Suprapubic skin (tissue), 4 donors: ENCODE measurements at regions not wholly inside any gene's neighbourhood (a gene's known extent, or its start where the extent isn't known, plus 50 kb on each side); places are given as distances from the start of the nearest gene placed in this dataset.

Source experiments
- CTCF ChIP-seq, 2 donors: fragments of 200-600 bp in 1 of 2; fragments of 450-650 bp in 1 of 2; sonication (generic) in 1 of 2; IDR thresholded peaks; one replicate each; pipeline ENCODE4 v1.5.1; 2016 to 2019; ENCODE audit warnings: antibody characterized with exemption in 2 of 2, mild to moderate bottlenecking in 1 of 2, moderate library complexity in 1 of 2
- POLR2A ChIP-seq, 2 donors: fragments of 450-650 bp; IDR thresholded peaks; one replicate each; pipeline ENCODE4 v1.6.1; 2017; ENCODE audit warnings: antibody characterized with exemption in 2 of 2, mild to moderate bottlenecking in 2 of 2, moderate library complexity in 2 of 2
- POLR2AphosphoS5 ChIP-seq, 3 donors: sonication (generic); formaldehyde crosslinking; IDR thresholded peaks; one replicate each; pipeline ENCODE4 v1.6.1; 2017; ENCODE audit warnings: antibody characterized with exemption in 3 of 3

DNA sequence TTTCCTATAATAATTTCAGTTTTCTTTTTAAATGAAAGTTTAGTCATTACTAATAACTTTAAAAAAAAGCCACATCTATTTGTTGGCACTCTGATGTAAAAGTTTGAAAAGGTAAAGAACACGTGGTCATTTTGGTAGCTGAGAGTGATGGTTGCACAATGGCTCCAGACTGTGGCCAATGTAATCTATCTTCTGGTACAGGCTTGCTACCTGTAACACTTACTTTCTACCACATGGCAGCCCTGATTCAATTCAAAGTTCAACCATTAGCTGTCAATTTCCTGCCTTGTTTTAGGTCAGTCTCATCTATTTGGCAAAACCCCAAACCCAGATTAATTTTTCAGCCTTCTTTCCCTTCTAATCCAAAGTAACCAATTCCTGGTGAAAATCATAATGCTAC, 126.1 kb downstream of the TUSC7 start:
- TF ChIP-seq POLR2AphosphoS5 (IDR thresholded peaks at IDR 0.05), result no peak
- no peak for TF ChIP-seq CTCF (IDR thresholded peaks at IDR 0.05)
- no peak for TF ChIP-seq POLR2A (IDR thresholded peaks at IDR 0.05)
